ENCODE measurements at regions not wholly inside any gene's neighbourhood (a gene's known extent, or its start where the extent isn't known, plus 50 kb on each side); places are given as distances from the start of the nearest gene placed in this dataset.

GRCh38 chr20:24812373-24812772, 136.7 kb upstream of the CST7 start:
- no peak for TF ChIP-seq POLR2A (IDR thresholded peaks at IDR 0.05; ENCODE audit: low read length)
- no peak for TF ChIP-seq GATA1 (IDR thresholded peaks at IDR 0.05; ENCODE audit: low read depth, low read length)

Data from erythroblast (primary cell).